ENCODE measurements at regions not wholly inside any gene's neighbourhood (a gene's known extent, or its start where the extent isn't known, plus 50 kb on each side); places are given as distances from the start of the nearest gene placed in this dataset.

GRCh38 chr15:100760357-100760903 lies 119.2 kb upstream of the ALDH1A3 start:
- ChIA-PET POLR2A (ENCODE audit: partially characterized antibody) (no interaction called here), CTCF (ENCODE audit: partially characterized antibody) (interaction anchor here (1.0 to 3.0 kb wide), 7 partner anchors 24 to 247 kb away, joined by 3 to 9 read pairs (median 3); no protein-coding TSS in a partner anchor)
- no peak for FAIRE-seq
- Histone ChIP-seq H3K4me1 (replicated peaks in 1 of 4; ENCODE audit: control insufficient read depth in 3 of 4, insufficient read depth in 4 of 4, low read length in 3 of 4) (peaks cover 0 to 3% (median 0%) of the 10 kb centered on the region in 4 experiments; a peak in 1 of 7 replicates), H3K23me2 (ENCODE audit: low read depth, low read length) (no peaks in the 10 kb centered on the region), H4K20me1 (replicated peaks in 1 of 2; ENCODE audit: control insufficient read depth in 1 of 2, insufficient read depth in 2 of 2, low read length in 2 of 2) (no peaks in the 10 kb centered on the region), H3K4me2 (ENCODE audit: insufficient read depth in 1 of 2, low read depth in 2 of 2, low read length in 2 of 2) (no peak overlapping the region), H3K56ac (replicated peaks; ENCODE audit: insufficient read length, low read depth, low read length) (no peak overlapping the region), H2BK20ac (ENCODE audit: low read length) (no peak overlapping the region), H3K23ac (ENCODE audit: insufficient read length) (no peak overlapping the region), H3K9me3 (ENCODE audit: insufficient read depth in 2 of 2, low read depth in 1 of 2, low read length in 1 of 2) (no peaks in the 10 kb centered on the region), H3K27ac (ENCODE audit: low read depth, low read length) (no peak overlapping the region), H2BK120ac (replicated peaks; ENCODE audit: low read depth, low read length) (no peak overlapping the region), H3K4ac (replicated peaks; ENCODE audit: insufficient read length, low read depth, low read length) (no peak overlapping the region), H3K4me3 (ENCODE audit: extremely low read depth in 1 of 4, insufficient read depth in 2 of 4, low read depth in 3 of 4, low read length in 4 of 4) (no peak overlapping the region), H4K5ac (ENCODE audit: insufficient read length, low read depth, low read length) (no peak overlapping the region), H3K14ac (ENCODE audit: insufficient read length) (no peak overlapping the region), H3K27me3 (replicated peaks in 1 of 4; ENCODE audit: control insufficient read depth in 3 of 4, extremely low read depth in 1 of 4, insufficient read depth in 3 of 4, low read length in 3 of 4) (no peaks in the 10 kb centered on the region), H2AFZ (ENCODE audit: low read length) (no peak overlapping the region), H3K9ac (replicated peaks in 1 of 4; ENCODE audit: extremely low read depth in 1 of 4, low read depth in 3 of 4, low read length in 3 of 4) (no peak overlapping the region), H3K18ac (ENCODE audit: extremely low read depth, low read length) (no peak overlapping the region), H2BK12ac (ENCODE audit: low read depth, low read length) (no peak overlapping the region), H2BK15ac (ENCODE audit: low read length) (no peak overlapping the region), H2BK5ac (ENCODE audit: low read depth, low read length) (no peak overlapping the region), H3K36me3 (ENCODE audit: control insufficient read depth in 2 of 4, insufficient read depth in 4 of 4, low read length in 3 of 4) (no peaks in the 10 kb centered on the region), H3K79me2 (ENCODE audit: control insufficient read depth in 1 of 2, insufficient read depth in 2 of 2, low read length in 2 of 2) (no peaks in the 10 kb centered on the region), H4K8ac (ENCODE audit: extremely low read depth, insufficient read depth, low read length) (no peak overlapping the region), H4K91ac (replicated peaks; ENCODE audit: insufficient read length, low read length) (no peak overlapping the region), H2AK5ac (ENCODE audit: low read depth, low read length) (no peak overlapping the region), H3K79me1 (ENCODE audit: low read depth, low read length) (no peaks in the 10 kb centered on the region)
- no peak for DNase-seq (ENCODE audit: low read depth in 1 of 2, low spot score in 2 of 2)
- WGBS, 2 experiments (ENCODE audit: extremely low coverage in 1 of 2, insufficient coverage in 1 of 2, insufficient read length in 1 of 2, insufficient replicate concordance in 2 of 2, low coverage in 1 of 2, low lambda C conversion rate in 2 of 2, missing lambda C conversion rate in 1 of 2), result 95% methylated on average over 6 of the region's 6 CpGs; no CpG with 5 or more reads in 1 of the 2 experiments
- no peak for TF ChIP-seq POLR2A (IDR thresholded peaks at IDR 0.05; ENCODE audit: control extremely low read depth in 1 of 2, low read depth in 2 of 2, low read length in 2 of 2)
- TF ChIP-seq, protein P1, sequence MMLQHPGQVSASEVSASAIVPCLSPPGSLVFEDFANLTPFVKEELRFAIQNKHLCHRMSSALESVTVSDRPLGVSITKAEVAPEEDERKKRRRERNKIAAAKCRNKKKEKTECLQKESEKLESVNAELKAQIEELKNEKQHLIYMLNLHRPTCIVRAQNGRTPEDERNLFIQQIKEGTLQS (IDR thresholded peaks at IDR 0.05; ENCODE audit: insufficient read depth, low read depth, low read length), result no peak
- TF ChIP-seq HDAC6 (IDR thresholded peaks at IDR 0.05; ENCODE audit: low read depth, low read length), result no peak
- no peak for TF ChIP-seq CBX5 (IDR thresholded peaks at IDR 0.05; ENCODE audit: low read depth, low read length)
- TF ChIP-seq CREB1 (IDR thresholded peaks at IDR 0.05), result no peak
- TF ChIP-seq BRCA1 (IDR thresholded peaks at IDR 0.05; ENCODE audit: low read depth, low read length), result no peak
- no peak for TF ChIP-seq SIRT6 (IDR thresholded peaks at IDR 0.05; ENCODE audit: low read length)
- TF ChIP-seq NRF1 (IDR thresholded peaks at IDR 0.05; ENCODE audit: low read depth, low read length), result no peak
- TF ChIP-seq SIX5 (IDR thresholded peaks at IDR 0.05; ENCODE audit: low read depth, low read length), result no peak
- no peak for TF ChIP-seq BCL11A (IDR thresholded peaks at IDR 0.05; ENCODE audit: low read depth in 2 of 2, low read length in 2 of 2)
- no peak for TF ChIP-seq USF2 (IDR thresholded peaks at IDR 0.05; ENCODE audit: low read length)
- no peak for TF ChIP-seq MAFK (IDR thresholded peaks at IDR 0.05; ENCODE audit: low read depth, low read length)

Data from H1 (cell line).